Osteoblast (primary cell): ENCODE measurements at regions not wholly inside any gene's neighbourhood (a gene's known extent, or its start where the extent isn't known, plus 50 kb on each side); places are given as distances from the start of the nearest gene placed in this dataset.

Source experiments
- DNase-seq: peaks from one replicate; pipeline ENCODE4 v3.0.0; 2011; ENCODE audit warnings: low spot score, mixed read lengths; ENCODE audit not compliant: insufficient read length; ENCODE audit errors: missing footprints
- H2AFZ ChIP-seq: 2 replicates; pipeline ENCODE4 v1.6.0; 2011; ENCODE audit warnings: mild to moderate bottlenecking, low read length
- H3K27ac ChIP-seq: 2 replicates; pipeline ENCODE4 v1.5.1; 2011; ENCODE audit warnings: mild to moderate bottlenecking, low read depth, low read length, moderate library complexity
- H3K27me3 ChIP-seq: 2 replicates; pipeline ENCODE4 v1.6.0; 2012; ENCODE audit warnings: mild to moderate bottlenecking, control low read depth, inconsistent platforms, low read length, moderate library complexity; ENCODE audit not compliant: insufficient read depth
- H3K36me3 ChIP-seq: 2 replicates; pipeline ENCODE4 v1.5.1; 2011; ENCODE audit warnings: mild to moderate bottlenecking, low read length, control low read depth, moderate library complexity; ENCODE audit not compliant: insufficient read depth
- H3K4me1 ChIP-seq: 2 replicates; pipeline ENCODE4 v1.5.1; 2011; ENCODE audit warnings: mild to moderate bottlenecking, low read length, control low read depth, moderate library complexity; ENCODE audit not compliant: insufficient read depth
- H3K4me2 ChIP-seq: 2 replicates; pipeline ENCODE4 v1.6.0; 2011; ENCODE audit warnings: mild to moderate bottlenecking, low read length; ENCODE audit not compliant: insufficient read depth
- H3K4me3 ChIP-seq: fragments of 200-600 bp; sonication (generic); 3 replicates; pipeline ENCODE4 v1.5.1; 2012; ENCODE audit warnings: mild to moderate bottlenecking, low read length, inconsistent platforms; ENCODE audit not compliant: insufficient read depth
- H3K79me2 ChIP-seq: 2 replicates; pipeline ENCODE4 v1.6.0; 2012; ENCODE audit warnings: mild to moderate bottlenecking, low read length, control low read depth, inconsistent platforms; ENCODE audit not compliant: insufficient read depth
- H3K9me3 ChIP-seq: 2 replicates; pipeline ENCODE4 v1.5.1; 2011; ENCODE audit warnings: low read depth, low read length, control low read depth
- H4K20me1 ChIP-seq: 2 replicates; pipeline ENCODE4 v1.6.0; 2012; ENCODE audit warnings: mild to moderate bottlenecking, low read length, control low read depth; ENCODE audit not compliant: insufficient read depth
- CTCF ChIP-seq: IDR thresholded peaks from 2 replicates; pipeline ENCODE4 v1.5.1; 2011; ENCODE audit warnings: mild to moderate bottlenecking, low read depth, low read length, moderate library complexity; ENCODE audit errors: extremely low read depth

GRCh38 chr4:163702736-163703135, 208.2 kb downstream of the TMA16 start:
- Histone ChIP-seq H3K27me3 (no peaks in the 10 kb centered on the region), H3K9me3 (no peaks in the 10 kb centered on the region), H3K36me3 (no peaks in the 10 kb centered on the region), H3K4me1 (no peaks in the 10 kb centered on the region), H4K20me1 (no peaks in the 10 kb centered on the region), H3K4me3 (no peak overlapping the region), H3K4me2 (no peak overlapping the region), H3K79me2 (no peaks in the 10 kb centered on the region), H3K27ac (no peak overlapping the region), H2AFZ (no peak overlapping the region)
- DNase-seq, result no peak
- no peak for TF ChIP-seq CTCF

DNA sequence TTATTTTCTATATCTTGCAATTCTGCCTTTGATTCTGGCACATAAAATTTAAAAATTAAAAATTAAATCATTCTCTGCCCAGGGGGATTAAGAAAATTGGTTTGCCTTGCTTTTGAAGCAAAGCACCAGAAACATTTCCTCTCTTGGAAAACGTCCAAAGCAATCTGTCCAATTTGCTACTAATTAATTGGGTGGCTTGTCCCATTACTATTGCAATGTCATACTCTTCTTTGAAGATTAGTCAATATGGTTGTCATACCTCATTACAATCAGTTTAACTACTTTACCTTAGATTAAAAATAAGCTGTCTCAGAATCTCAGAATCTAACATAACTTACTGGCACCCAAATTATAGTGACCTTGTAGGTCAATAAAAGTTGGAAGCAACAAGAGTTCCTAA, 208.8 kb downstream of the TMA16 start:
- no peak overlapping the region for H3K27ac ChIP-seq
- TF ChIP-seq CTCF, result no peak
- no peak overlapping the region for H3K4me2 ChIP-seq
- no peak overlapping the region for H2AFZ ChIP-seq
- H3K4me1 ChIP-seq, result no peaks in the 10 kb centered on the region
- H3K4me3 ChIP-seq, result no peak overlapping the region
- no peaks in the 10 kb centered on the region for H3K36me3 ChIP-seq
- DNase-seq, result no peak
- H3K27me3 ChIP-seq, result no peaks in the 10 kb centered on the region
- H3K79me2 ChIP-seq, result no peaks in the 10 kb centered on the region
- no peaks in the 10 kb centered on the region for H3K9me3 ChIP-seq
- no peaks in the 10 kb centered on the region for H4K20me1 ChIP-seq

DNA sequence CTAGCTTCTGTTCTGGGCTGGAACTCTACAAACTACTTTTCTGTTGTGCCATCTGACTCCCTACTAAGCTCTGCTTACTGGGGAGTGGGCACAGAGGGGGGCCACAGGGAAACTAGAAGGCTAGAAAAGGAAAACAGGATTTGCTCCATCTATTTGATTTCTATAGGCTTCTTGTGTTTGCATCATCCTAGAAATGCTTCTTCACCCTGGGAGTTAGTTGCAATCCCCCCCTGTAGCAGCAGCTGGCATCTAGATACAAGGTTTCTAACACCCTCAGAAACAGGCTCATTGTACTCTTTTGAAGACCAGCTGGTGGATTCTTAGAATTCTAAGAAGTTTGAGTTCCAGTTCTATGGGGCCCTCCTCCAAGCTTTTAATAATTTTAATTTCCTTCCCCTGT, 213.4 kb downstream of the TMA16 start:
- Histone ChIP-seq H3K36me3 (no peaks in the 10 kb centered on the region), H3K27ac (no peak overlapping the region), H3K79me2 (no peaks in the 10 kb centered on the region), H3K4me3 (no peak overlapping the region), H3K27me3 (no peaks in the 10 kb centered on the region), H4K20me1 (no peaks in the 10 kb centered on the region), H3K9me3 (no peaks in the 10 kb centered on the region), H3K4me1 (no peaks in the 10 kb centered on the region), H3K4me2 (no peak overlapping the region), H2AFZ (no peak overlapping the region)
- DNase-seq, result no peak
- TF ChIP-seq CTCF, result no peak

DNA sequence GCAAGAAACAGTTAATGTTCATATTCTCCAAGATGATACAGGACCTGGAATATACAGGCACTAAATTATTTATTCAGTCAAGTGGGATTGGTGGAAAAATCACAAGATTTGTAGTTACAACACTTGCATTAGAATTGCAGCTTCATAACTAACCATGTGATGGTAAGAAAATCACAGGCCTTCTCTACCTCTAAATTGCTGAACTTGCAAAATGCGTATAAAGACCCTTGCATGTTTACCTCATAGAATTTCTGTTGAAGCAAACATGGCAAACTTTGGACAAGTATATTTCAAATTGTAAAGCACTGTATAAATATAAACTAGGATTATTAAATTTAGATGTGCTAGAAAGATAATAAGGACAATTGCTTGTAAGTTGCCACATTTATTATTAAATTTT, 215.1 kb downstream of the TMA16 start:
- Histone ChIP-seq H3K4me3 (no peak overlapping the region), H3K4me1 (no peaks in the 10 kb centered on the region), H3K79me2 (no peaks in the 10 kb centered on the region), H3K9me3 (no peaks in the 10 kb centered on the region), H3K4me2 (no peak overlapping the region), H3K36me3 (no peaks in the 10 kb centered on the region), H3K27me3 (no peaks in the 10 kb centered on the region), H2AFZ (no peak overlapping the region), H3K27ac (no peak overlapping the region), H4K20me1 (no peaks in the 10 kb centered on the region)
- no peak for DNase-seq
- no peak for TF ChIP-seq CTCF
